ENCODE measurements at regions not wholly inside any gene's neighbourhood (a gene's known extent, or its start where the extent isn't known, plus 50 kb on each side); places are given as distances from the start of the nearest gene placed in this dataset.

DNA sequence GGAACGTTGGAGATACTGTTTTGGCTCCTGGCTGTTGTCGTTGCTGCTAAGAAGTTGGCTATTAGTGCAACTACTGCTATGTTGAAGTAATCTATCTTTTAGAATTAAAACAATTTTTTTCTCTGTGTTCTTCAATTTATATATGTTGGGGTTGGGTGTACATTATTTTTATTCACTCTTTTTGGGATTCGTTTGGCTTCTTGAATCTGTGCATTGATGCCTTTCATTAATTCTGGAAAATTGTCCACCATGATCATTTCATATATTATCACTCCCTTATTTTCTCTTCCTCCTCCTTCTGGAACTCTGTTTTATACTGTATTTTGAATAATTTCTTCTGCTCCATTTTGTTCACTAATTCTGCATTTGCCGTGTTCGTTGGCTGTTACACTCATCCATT, 199.5 kb upstream of the PLET1 start:
- DNase-seq (ENCODE audit: extremely low spot score in 2 of 2): no peak
- H3K9me3 ChIP-seq: no peaks in the 10 kb centered on the region
- no peaks in the 10 kb centered on the region for H3K4me1 ChIP-seq
- intact Hi-C loops (cut with DNase I): no loop called here
- TF ChIP-seq, protein P1, sequence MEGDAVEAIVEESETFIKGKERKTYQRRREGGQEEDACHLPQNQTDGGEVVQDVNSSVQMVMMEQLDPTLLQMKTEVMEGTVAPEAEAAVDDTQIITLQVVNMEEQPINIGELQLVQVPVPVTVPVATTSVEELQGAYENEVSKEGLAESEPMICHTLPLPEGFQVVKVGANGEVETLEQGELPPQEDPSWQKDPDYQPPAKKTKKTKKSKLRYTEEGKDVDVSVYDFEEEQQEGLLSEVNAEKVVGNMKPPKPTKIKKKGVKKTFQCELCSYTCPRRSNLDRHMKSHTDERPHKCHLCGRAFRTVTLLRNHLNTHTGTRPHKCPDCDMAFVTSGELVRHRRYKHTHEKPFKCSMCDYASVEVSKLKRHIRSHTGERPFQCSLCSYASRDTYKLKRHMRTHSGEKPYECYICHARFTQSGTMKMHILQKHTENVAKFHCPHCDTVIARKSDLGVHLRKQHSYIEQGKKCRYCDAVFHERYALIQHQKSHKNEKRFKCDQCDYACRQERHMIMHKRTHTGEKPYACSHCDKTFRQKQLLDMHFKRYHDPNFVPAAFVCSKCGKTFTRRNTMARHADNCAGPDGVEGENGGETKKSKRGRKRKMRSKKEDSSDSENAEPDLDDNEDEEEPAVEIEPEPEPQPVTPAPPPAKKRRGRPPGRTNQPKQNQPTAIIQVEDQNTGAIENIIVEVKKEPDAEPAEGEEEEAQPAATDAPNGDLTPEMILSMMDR (IDR thresholded peaks at IDR 0.05): no peak
- no peak for TF ChIP-seq POLR2A (IDR thresholded peaks at IDR 0.05)
- no peak for TF ChIP-seq POLR2AphosphoS5 (IDR thresholded peaks at IDR 0.05; ENCODE audit: insufficient read depth in 1 of 2, low read depth in 1 of 2)
- no peak overlapping the region for H3K27ac ChIP-seq
- no peaks in the 10 kb centered on the region for H3K27me3 ChIP-seq
- H3K4me3 ChIP-seq: no peak overlapping the region
- H3K36me3 ChIP-seq: no peaks in the 10 kb centered on the region

DNA sequence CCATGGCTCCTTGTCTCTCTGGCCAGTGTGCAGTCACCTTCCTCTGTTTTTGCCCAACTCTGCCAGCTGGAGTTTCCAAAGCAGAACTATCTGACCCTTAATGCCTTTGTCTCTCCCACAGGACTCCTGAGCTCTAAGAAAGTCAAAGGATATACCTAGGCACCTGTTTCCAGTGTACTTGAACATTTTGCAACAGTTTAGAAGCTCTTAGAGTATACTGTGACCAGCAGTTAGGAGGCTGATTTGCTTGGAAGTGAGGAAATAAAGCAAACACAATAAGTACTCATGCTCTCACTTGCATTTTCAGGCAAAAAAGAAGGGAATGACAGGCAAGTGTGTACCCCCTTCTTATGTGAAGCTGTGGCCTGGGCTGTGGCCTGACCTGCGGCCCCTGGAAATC, 204.3 kb upstream of the PLET1 start:
- H3K4me1 ChIP-seq: no peaks in the 10 kb centered on the region
- H3K9me3 ChIP-seq: no peaks in the 10 kb centered on the region
- no peak overlapping the region for H3K27ac ChIP-seq
- TF ChIP-seq POLR2A (IDR thresholded peaks at IDR 0.05) (no peak), POLR2AphosphoS5 (IDR thresholded peaks at IDR 0.05; ENCODE audit: insufficient read depth in 1 of 2, low read depth in 1 of 2) (no peak)
- TF ChIP-seq, protein P1 (IDR thresholded peaks at IDR 0.05): no peak
- no peak for DNase-seq (ENCODE audit: extremely low spot score in 2 of 2)
- intact Hi-C loops (cut with DNase I): no loop called here
- H3K36me3 ChIP-seq: no peaks in the 10 kb centered on the region
- no peak overlapping the region for H3K4me3 ChIP-seq
- no peaks in the 10 kb centered on the region for H3K27me3 ChIP-seq

DNA sequence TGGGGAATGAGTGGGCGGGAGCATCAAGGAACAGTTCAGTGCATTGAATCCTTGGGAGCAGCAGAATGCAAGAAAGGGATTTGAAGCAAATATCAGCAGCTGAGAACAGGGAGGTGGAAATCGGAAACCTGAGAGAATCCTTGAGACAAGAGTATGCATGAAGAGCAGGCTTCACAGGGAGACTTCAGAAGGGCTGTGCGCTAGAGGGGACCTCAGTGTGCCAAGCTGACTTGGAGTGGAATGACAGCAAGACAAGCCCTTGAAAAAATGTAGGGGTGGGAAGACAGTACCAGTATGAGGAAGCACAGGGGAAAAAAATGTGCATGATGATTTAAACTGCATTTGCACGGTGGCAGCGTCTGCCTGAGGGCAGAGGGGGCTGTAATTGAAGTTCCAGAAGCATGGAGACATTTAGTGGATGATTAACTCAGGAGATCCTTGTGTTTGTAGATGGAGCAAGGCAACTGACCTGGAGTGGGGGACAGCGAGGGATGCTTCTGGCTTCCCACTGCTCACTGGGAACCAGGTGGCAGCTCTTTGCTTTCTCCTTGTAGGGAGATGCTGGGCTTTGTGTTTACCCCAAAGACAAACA, 204.9 kb upstream of the PLET1 start:
- Histone ChIP-seq H3K27ac (no peak overlapping the region), H3K4me3 (no peak overlapping the region), H3K27me3 (no peaks in the 10 kb centered on the region), H3K9me3 (no peaks in the 10 kb centered on the region), H3K4me1 (no peaks in the 10 kb centered on the region), H3K36me3 (no peaks in the 10 kb centered on the region)
- DNase-seq (ENCODE audit: extremely low spot score in 2 of 2): no peak
- intact Hi-C loops (cut with DNase I): no loop called here
- TF ChIP-seq POLR2A (IDR thresholded peaks at IDR 0.05) (no peak), POLR2AphosphoS5 (IDR thresholded peaks at IDR 0.05; ENCODE audit: insufficient read depth in 1 of 2, low read depth in 1 of 2) (no peak)
- TF ChIP-seq, protein P1 (IDR thresholded peaks at IDR 0.05): no peak

DNA sequence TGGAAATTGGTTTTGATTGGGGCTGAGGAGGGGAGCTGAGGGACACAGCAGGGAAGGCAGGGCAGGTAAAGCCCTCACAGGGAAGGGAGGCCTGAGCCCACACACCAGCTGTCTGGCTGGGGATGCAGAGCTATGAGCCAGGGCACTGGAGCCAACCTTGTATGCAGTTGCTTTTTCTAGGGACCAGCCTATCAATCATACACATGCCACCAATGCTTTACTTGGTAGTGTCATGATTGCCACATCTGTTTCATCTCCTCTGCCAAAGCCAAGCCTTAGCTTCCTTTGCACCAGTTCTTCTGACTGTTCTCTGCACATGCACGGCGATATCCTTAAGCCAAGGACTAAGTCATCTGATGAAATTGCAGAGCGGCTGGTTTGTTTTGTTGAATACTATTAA, 207.1 kb upstream of the PLET1 start:
- Histone ChIP-seq H3K27ac (no peak overlapping the region), H3K9me3 (no peaks in the 10 kb centered on the region), H3K4me1 (no peaks in the 10 kb centered on the region), H3K27me3 (no peaks in the 10 kb centered on the region), H3K4me3 (no peak overlapping the region), H3K36me3 (no peaks in the 10 kb centered on the region)
- TF ChIP-seq POLR2A (IDR thresholded peaks at IDR 0.05): no peak
- TF ChIP-seq, protein P1 (IDR thresholded peaks at IDR 0.05): no peak
- intact Hi-C loops (cut with DNase I): no loop called here
- no peak for DNase-seq (ENCODE audit: extremely low spot score in 2 of 2)

DNA sequence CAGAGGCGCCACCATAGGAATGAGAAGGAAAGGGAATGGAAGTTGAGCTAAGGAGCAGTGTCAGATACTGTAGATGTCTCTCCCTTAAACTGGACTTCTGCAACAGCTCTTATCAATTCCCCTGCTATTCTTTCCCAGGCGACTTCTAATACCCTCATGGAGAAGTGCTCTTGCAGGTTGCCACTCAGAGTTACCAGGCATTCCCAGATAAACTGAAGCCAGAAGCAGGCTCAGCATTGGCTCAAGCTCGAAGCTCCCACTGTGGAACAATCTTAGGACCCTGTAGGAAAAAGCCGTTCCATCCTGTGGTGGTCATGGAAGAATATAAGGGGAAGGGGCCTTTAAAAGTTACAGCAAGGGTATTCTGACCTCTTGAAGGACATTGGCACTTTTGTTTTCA, 208.7 kb upstream of the PLET1 start:
- Histone ChIP-seq H3K36me3 (no peaks in the 10 kb centered on the region), H3K4me3 (no peak overlapping the region), H3K9me3 (no peaks in the 10 kb centered on the region), H3K27ac (no peak overlapping the region), H3K27me3 (no peaks in the 10 kb centered on the region), H3K4me1 (no peaks in the 10 kb centered on the region)
- intact Hi-C loops (cut with DNase I): no loop called here
- DNase-seq (ENCODE audit: extremely low spot score in 2 of 2): no peak
- TF ChIP-seq, protein P1 (IDR thresholded peaks at IDR 0.05): no peak
- TF ChIP-seq POLR2AphosphoS5 (IDR thresholded peaks at IDR 0.05; ENCODE audit: insufficient read depth in 1 of 2, low read depth in 1 of 2) (no peak), POLR2A (IDR thresholded peaks at IDR 0.05) (no peak)

Data from vagina (tissue), 2 donors.